ENCODE measurements at regions not wholly inside any gene's neighbourhood (a gene's known extent, or its start where the extent isn't known, plus 50 kb on each side); places are given as distances from the start of the nearest gene placed in this dataset.

- no peaks in the 10 kb centered on the region for H3K36me3 ChIP-seq (ENCODE audit: control insufficient read depth, insufficient read depth, low read length)
- H3K9ac ChIP-seq, result no peak overlapping the region
- TF ChIP-seq, protein P1, sequence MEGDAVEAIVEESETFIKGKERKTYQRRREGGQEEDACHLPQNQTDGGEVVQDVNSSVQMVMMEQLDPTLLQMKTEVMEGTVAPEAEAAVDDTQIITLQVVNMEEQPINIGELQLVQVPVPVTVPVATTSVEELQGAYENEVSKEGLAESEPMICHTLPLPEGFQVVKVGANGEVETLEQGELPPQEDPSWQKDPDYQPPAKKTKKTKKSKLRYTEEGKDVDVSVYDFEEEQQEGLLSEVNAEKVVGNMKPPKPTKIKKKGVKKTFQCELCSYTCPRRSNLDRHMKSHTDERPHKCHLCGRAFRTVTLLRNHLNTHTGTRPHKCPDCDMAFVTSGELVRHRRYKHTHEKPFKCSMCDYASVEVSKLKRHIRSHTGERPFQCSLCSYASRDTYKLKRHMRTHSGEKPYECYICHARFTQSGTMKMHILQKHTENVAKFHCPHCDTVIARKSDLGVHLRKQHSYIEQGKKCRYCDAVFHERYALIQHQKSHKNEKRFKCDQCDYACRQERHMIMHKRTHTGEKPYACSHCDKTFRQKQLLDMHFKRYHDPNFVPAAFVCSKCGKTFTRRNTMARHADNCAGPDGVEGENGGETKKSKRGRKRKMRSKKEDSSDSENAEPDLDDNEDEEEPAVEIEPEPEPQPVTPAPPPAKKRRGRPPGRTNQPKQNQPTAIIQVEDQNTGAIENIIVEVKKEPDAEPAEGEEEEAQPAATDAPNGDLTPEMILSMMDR (IDR thresholded peaks at IDR 0.05), result no peak
- H3K4me3 ChIP-seq (ENCODE audit: low read depth, low read length), result no peak overlapping the region
- no peaks in the 10 kb centered on the region for H3K9me3 ChIP-seq (ENCODE audit: control insufficient read depth, low read length)
- no peak overlapping the region for H2AFZ ChIP-seq
- no peaks in the 10 kb centered on the region for H3K4me1 ChIP-seq
- H3K4me2 ChIP-seq (ENCODE audit: low read length), result no peak overlapping the region
- no peaks in the 10 kb centered on the region for H3K79me2 ChIP-seq
- H3K27me3 ChIP-seq (ENCODE audit: control insufficient read depth, insufficient read depth, low read length), result no peaks in the 10 kb centered on the region
- H3K27ac ChIP-seq, result no peak overlapping the region
Measured at GRCh38 chr12:24480766-24481449, 468.0 kb downstream of the BCAT1 start.

DNA sequence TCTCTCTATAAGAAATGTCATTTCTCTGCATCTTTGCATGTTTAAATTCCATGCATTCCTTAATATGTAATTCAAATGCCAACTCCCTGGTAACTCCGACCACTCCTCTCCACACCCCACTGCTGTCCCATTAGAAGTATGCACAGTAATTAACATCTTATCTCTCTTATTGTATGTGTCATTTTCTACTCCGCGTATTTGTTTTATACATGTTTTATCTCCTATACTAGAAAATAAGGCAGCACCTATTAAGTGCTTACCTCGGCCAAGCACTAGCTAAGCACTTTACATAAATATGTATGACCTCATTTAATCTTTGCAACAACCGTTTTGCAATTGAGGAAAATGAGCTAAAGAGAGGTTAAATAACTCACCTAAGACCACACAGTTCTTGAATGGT, 469.8 kb downstream of the BCAT1 start:
- Histone ChIP-seq H3K4me1 (no peaks in the 10 kb centered on the region), H3K36me3 (ENCODE audit: control insufficient read depth, insufficient read depth, low read length) (no peaks in the 10 kb centered on the region), H3K4me3 (ENCODE audit: low read depth, low read length) (no peak overlapping the region), H3K79me2 (no peaks in the 10 kb centered on the region), H3K9me3 (ENCODE audit: control insufficient read depth, low read length) (no peaks in the 10 kb centered on the region), H2AFZ (no peak overlapping the region), H3K27ac (no peak overlapping the region), H3K4me2 (ENCODE audit: low read length) (no peak overlapping the region), H3K9ac (no peak overlapping the region), H3K27me3 (ENCODE audit: control insufficient read depth, insufficient read depth, low read length) (no peaks in the 10 kb centered on the region)
- TF ChIP-seq, protein P1 (IDR thresholded peaks at IDR 0.05), result no peak

GRCh38 chr12:24478254-24478653, 470.6 kb downstream of the BCAT1 start:
- H3K36me3 ChIP-seq (ENCODE audit: control insufficient read depth, insufficient read depth, low read length), result no peaks in the 10 kb centered on the region
- H3K4me2 ChIP-seq (ENCODE audit: low read length), result no peak overlapping the region
- no peak overlapping the region for H3K4me3 ChIP-seq (ENCODE audit: low read depth, low read length)
- no peaks in the 10 kb centered on the region for H3K9me3 ChIP-seq (ENCODE audit: control insufficient read depth, low read length)
- H2AFZ ChIP-seq, result no peak overlapping the region
- H3K79me2 ChIP-seq, result no peaks in the 10 kb centered on the region
- H3K27me3 ChIP-seq (ENCODE audit: control insufficient read depth, insufficient read depth, low read length), result no peaks in the 10 kb centered on the region
- no peak overlapping the region for H3K9ac ChIP-seq
- H3K27ac ChIP-seq, result no peak overlapping the region
- TF ChIP-seq, protein P1 (IDR thresholded peaks at IDR 0.05), result no peak
- H3K4me1 ChIP-seq, result no peaks in the 10 kb centered on the region

DNA sequence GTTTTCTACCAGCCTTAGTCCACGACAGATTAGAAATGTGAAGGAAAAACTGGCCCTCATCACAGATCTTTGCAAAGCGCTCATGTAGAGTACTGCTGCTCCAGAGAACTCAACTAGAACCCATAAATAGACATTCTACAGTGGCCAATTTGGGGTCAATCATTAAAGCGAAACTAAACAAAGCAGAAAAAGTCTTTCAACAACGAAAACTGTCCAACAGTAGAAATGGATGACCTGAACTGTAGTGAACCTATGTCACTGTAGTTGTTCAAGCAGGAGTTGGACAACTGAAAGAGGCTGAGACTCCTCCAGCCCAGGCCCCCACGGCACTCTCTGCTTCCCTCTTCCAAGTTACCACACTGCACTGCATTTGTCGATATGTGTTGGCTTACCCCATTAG, 472.6 kb downstream of the BCAT1 start:
- Histone ChIP-seq H3K9ac (no peak overlapping the region), H2AFZ (no peak overlapping the region), H3K4me1 (no peaks in the 10 kb centered on the region), H3K4me3 (ENCODE audit: low read depth, low read length) (no peak overlapping the region), H3K79me2 (no peaks in the 10 kb centered on the region), H3K27me3 (ENCODE audit: control insufficient read depth, insufficient read depth, low read length) (no peaks in the 10 kb centered on the region), H3K4me2 (ENCODE audit: low read length) (no peak overlapping the region), H3K9me3 (ENCODE audit: control insufficient read depth, low read length) (no peaks in the 10 kb centered on the region), H3K27ac (no peak overlapping the region), H3K36me3 (ENCODE audit: control insufficient read depth, insufficient read depth, low read length) (no peaks in the 10 kb centered on the region)
- TF ChIP-seq, protein P1 (IDR thresholded peaks at IDR 0.05), result no peak

GRCh38 chr12:24475337-24475736, 473.6 kb downstream of the BCAT1 start:
- Histone ChIP-seq H2AFZ (no peak overlapping the region), H3K79me2 (no peaks in the 10 kb centered on the region), H3K36me3 (ENCODE audit: control insufficient read depth, insufficient read depth, low read length) (no peaks in the 10 kb centered on the region), H3K9ac (no peak overlapping the region), H3K4me3 (ENCODE audit: low read depth, low read length) (no peak overlapping the region), H3K27me3 (ENCODE audit: control insufficient read depth, insufficient read depth, low read length) (no peaks in the 10 kb centered on the region), H3K9me3 (ENCODE audit: control insufficient read depth, low read length) (no peaks in the 10 kb centered on the region), H3K4me1 (no peaks in the 10 kb centered on the region), H3K4me2 (ENCODE audit: low read length) (no peak overlapping the region), H3K27ac (no peak overlapping the region)
- TF ChIP-seq, protein P1 (IDR thresholded peaks at IDR 0.05), result no peak
